Panc1 (cell line): ENCODE measurements at regions not wholly inside any gene's neighbourhood (a gene's known extent, or its start where the extent isn't known, plus 50 kb on each side); places are given as distances from the start of the nearest gene placed in this dataset.

ENCODE experiments used
- ATAC-seq: fragments of 200-7000 bp; cut with Tn5 transposase; 2 replicates; pipeline ENCODE4 v1.9.1; 2020; ENCODE audit warnings: mild to moderate bottlenecking, moderate library complexity
- BruUV-seq: library from RNA; stranded (reverse); fragments of 400-500 nt; replicated peaks from 2 replicates; lab custom pipeline; 2021; lab: Mats Ljungman, UMichigan
- CTCF ChIA-PET: fragments of 300-600 bp; sonication (Branson Sonifier 250); formaldehyde crosslinking; loops from one replicate; lab custom pipeline; 2022; ENCODE audit warnings: antibody characterized with exemption; lab: Charles Lee
- POLR2A ChIA-PET: fragments of 300-600 bp; sonication (Branson Sonifier 250); formaldehyde crosslinking; loops from one replicate; lab custom pipeline; 2022; ENCODE audit warnings: antibody characterized with exemption; lab: Charles Lee
- DNase-seq: peaks from one replicate; pipeline ENCODE4 v3.0.0-alpha.2; 2010; ENCODE audit warnings: low read depth, low spot score
- H3K27ac ChIP-seq: 2 replicates; pipeline ENCODE4 v1.5.1; 2011; ENCODE audit warnings: mild to moderate bottlenecking, low read length, inconsistent platforms
- H3K27me3 ChIP-seq: fragments of 200-500 bp; sonication (Bioruptor generic); 2 replicates; pipeline ENCODE4 v1.6.0; 2014; ENCODE audit warnings: low read length, inconsistent platforms; ENCODE audit not compliant: control insufficient read depth, insufficient read depth
- H3K36me3 ChIP-seq: fragments of 200-500 bp; sonication (Bioruptor generic); 2 replicates; pipeline ENCODE4 v1.5.1; 2014; ENCODE audit warnings: inconsistent platforms, mild to moderate bottlenecking, low read length, moderate library complexity; ENCODE audit not compliant: control insufficient read depth, insufficient read depth
- H3K4me1 ChIP-seq: 2 replicates; pipeline ENCODE4 v1.5.1; 2011; ENCODE audit warnings: inconsistent platforms, mild to moderate bottlenecking, low read length, moderate library complexity; ENCODE audit not compliant: control insufficient read depth, insufficient read depth
- H3K4me3 ChIP-seq, 2 experiments: 2 replicates each; pipeline ENCODE4 v1.5.1; 2011 to 2012; ENCODE audit warnings: low read depth in 2 of 2, low read length in 2 of 2, mild to moderate bottlenecking in 2 of 2, inconsistent platforms in 1 of 2, moderate library complexity in 1 of 2
- H3K9me3 ChIP-seq: fragments of 200-500 bp; sonication (Bioruptor generic); 2 replicates; pipeline ENCODE4 v1.5.1; 2014; ENCODE audit warnings: low read depth, mild to moderate bottlenecking, inconsistent platforms, low read length, moderate library complexity; ENCODE audit not compliant: control insufficient read depth, insufficient read depth
- POLR2AphosphoS5 ChIP-seq: IDR thresholded peaks from 2 replicates; pipeline ENCODE4 v1.6.1; 2012; ENCODE audit warnings: mild to moderate bottlenecking, low read depth, low read length, moderate library complexity
- REST ChIP-seq, 2 experiments: IDR thresholded peaks; 2 replicates each; pipeline ENCODE4 v1.6.1; 2011 to 2012; ENCODE audit warnings: low read depth in 2 of 2, control low read depth in 1 of 2, low read length in 1 of 2, mild to moderate bottlenecking in 1 of 2, moderate library complexity in 1 of 2; ENCODE audit not compliant: insufficient read depth in 1 of 2
- SIN3A ChIP-seq: IDR thresholded peaks from 2 replicates; pipeline ENCODE4 v1.6.1; 2012; ENCODE audit warnings: low read depth, mild to moderate bottlenecking, low read length, moderate library complexity, borderline replicate concordance; ENCODE audit not compliant: insufficient read depth
- TCF7L2 ChIP-seq: IDR thresholded peaks from 2 replicates; pipeline ENCODE4 v1.6.1; 2011; ENCODE audit warnings: mild to moderate bottlenecking, low read depth, low read length, inconsistent platforms
- in situ Hi-C: cut with HindIII; loops from 2 replicates; pipeline ENCODE4 v1.10.0; 2016; ENCODE audit warnings: low sequenced_read_pairs, low pct_unique_long_range_greater_than_20kb
- intact Hi-C: fragments of 100-400 bp; cut with micrococcal nuclease; formaldehyde crosslinking; loops from one replicate; pipeline ENCODE4 v1.10.0; 2022; ENCODE audit not compliant: unreplicated experiment
- TF ChIP-seq, protein P1 (sequence below): fragments of 450-650 bp; IDR thresholded peaks from 2 replicates; pipeline ENCODE4 v1.5.1; 2017; ENCODE audit warnings: mild to moderate bottlenecking

DNA sequence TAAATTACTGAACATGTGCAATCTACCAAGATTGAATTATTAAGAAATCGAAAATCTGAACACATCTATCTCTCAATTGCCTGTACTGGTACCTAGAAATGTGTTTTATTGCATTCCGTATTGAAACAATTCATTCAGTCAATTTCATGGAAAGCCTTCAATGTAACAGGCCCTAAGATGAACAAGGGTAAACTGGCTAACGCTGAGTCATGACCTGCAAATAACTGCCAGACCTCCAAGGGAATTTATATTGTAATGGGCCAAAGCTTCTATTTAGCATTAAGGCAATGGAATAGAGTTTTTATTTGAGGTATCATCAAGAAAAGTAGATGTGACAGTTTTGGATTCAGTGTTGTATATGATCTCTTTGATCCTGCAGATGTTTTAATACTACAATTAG is 49.9 kb upstream of the CD36 start:
- intact Hi-C loops = no loop called here
- POLR2A ChIA-PET = no interaction called here
- no peaks in the 10 kb centered on the region for H3K36me3 ChIP-seq
- no peak overlapping the region for H3K4me3 ChIP-seq
- CTCF ChIA-PET = no interaction called here
- no peaks in the 10 kb centered on the region for H3K9me3 ChIP-seq
- H3K4me1 ChIP-seq = no peaks in the 10 kb centered on the region
- TF ChIP-seq SIN3A (no peak), REST (IDR thresholded peaks at IDR 0.05; ENCODE audit: insufficient read depth in 1 of 2, low read depth in 2 of 2, low read length in 1 of 2) (no peak), TCF7L2 (no peak), POLR2AphosphoS5 (no peak)
- TF ChIP-seq, protein P1, sequence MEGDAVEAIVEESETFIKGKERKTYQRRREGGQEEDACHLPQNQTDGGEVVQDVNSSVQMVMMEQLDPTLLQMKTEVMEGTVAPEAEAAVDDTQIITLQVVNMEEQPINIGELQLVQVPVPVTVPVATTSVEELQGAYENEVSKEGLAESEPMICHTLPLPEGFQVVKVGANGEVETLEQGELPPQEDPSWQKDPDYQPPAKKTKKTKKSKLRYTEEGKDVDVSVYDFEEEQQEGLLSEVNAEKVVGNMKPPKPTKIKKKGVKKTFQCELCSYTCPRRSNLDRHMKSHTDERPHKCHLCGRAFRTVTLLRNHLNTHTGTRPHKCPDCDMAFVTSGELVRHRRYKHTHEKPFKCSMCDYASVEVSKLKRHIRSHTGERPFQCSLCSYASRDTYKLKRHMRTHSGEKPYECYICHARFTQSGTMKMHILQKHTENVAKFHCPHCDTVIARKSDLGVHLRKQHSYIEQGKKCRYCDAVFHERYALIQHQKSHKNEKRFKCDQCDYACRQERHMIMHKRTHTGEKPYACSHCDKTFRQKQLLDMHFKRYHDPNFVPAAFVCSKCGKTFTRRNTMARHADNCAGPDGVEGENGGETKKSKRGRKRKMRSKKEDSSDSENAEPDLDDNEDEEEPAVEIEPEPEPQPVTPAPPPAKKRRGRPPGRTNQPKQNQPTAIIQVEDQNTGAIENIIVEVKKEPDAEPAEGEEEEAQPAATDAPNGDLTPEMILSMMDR = no peak
- in situ Hi-C loops = no loop called here
- no peak overlapping the region for H3K27ac ChIP-seq
- BruUV-seq = no TSS peak
- H3K27me3 ChIP-seq = no peaks in the 10 kb centered on the region
- ATAC-seq (no peak), DNase-seq (no peak)
